Astrocyte (in vitro differentiated cells and primary cell): ENCODE measurements at regions not wholly inside any gene's neighbourhood (a gene's known extent, or its start where the extent isn't known, plus 50 kb on each side); places are given as distances from the start of the nearest gene placed in this dataset.

Experiments
- DNase-seq: peaks from one replicate; pipeline ENCODE4 v3.0.0-alpha.2; 2010; ENCODE audit warnings: low read depth
- FAIRE-seq: peaks from 2 replicates; lab custom pipeline; 2011; peaks lifted over from hg19 to GRCh38; lab: Jason Lieb, UNC
- H2AFZ ChIP-seq: 2 replicates; pipeline ENCODE4 v1.6.0; 2012; ENCODE audit warnings: low read depth, low read length, inconsistent platforms
- H3K27ac ChIP-seq: 2 replicates; pipeline ENCODE4 v1.5.1; 2011; ENCODE audit warnings: low read depth, low read length, inconsistent platforms
- H3K27me3 ChIP-seq: 2 replicates; pipeline ENCODE4 v1.6.0; 2011; ENCODE audit warnings: low read length, inconsistent platforms; ENCODE audit not compliant: insufficient read depth
- H3K36me3 ChIP-seq: 2 replicates; pipeline ENCODE4 v1.5.1; 2011; ENCODE audit warnings: low read length, inconsistent platforms; ENCODE audit not compliant: insufficient read depth
- H3K4me1 ChIP-seq: 2 replicates; pipeline ENCODE4 v1.5.1; 2011; ENCODE audit warnings: low read length, inconsistent platforms; ENCODE audit not compliant: insufficient read depth
- H3K4me2 ChIP-seq: 2 replicates; pipeline ENCODE4 v1.6.0; 2012; ENCODE audit warnings: low read length, inconsistent platforms
- H3K4me3 ChIP-seq: 2 replicates; pipeline ENCODE4 v1.5.1; 2011; ENCODE audit warnings: low read depth, mild to moderate bottlenecking, low read length, inconsistent platforms; ENCODE audit not compliant: insufficient read depth
- H3K79me2 ChIP-seq: 2 replicates; pipeline ENCODE4 v1.6.0; 2012; ENCODE audit warnings: mild to moderate bottlenecking, low read length, inconsistent platforms; ENCODE audit not compliant: insufficient read depth
- H3K9ac ChIP-seq: 2 replicates; pipeline ENCODE4 v1.6.0; 2012; ENCODE audit warnings: mild to moderate bottlenecking, low read length, inconsistent platforms
- H3K9me3 ChIP-seq: 2 replicates; pipeline ENCODE4 v1.5.1; 2012; ENCODE audit warnings: low read depth, mild to moderate bottlenecking, low read length, inconsistent platforms; ENCODE audit not compliant: insufficient read depth
- H4K20me1 ChIP-seq: 2 replicates; pipeline ENCODE4 v1.6.0; 2012; ENCODE audit warnings: low read length, inconsistent platforms; ENCODE audit not compliant: insufficient read depth
- H3K27ac Mint-ChIP-seq: one replicate; pipeline ENCODE4 v1.8.0; 2021; ENCODE audit warnings: mild to moderate bottlenecking, mixed read lengths; ENCODE audit not compliant: unreplicated experiment
- H3K27me3 Mint-ChIP-seq: one replicate; pipeline ENCODE4 v1.8.0; 2021; ENCODE audit warnings: low read depth, mixed read lengths; ENCODE audit not compliant: unreplicated experiment
- H3K36me3 Mint-ChIP-seq: one replicate; pipeline ENCODE4 v1.8.0; 2021; ENCODE audit warnings: low read depth, mixed read lengths; ENCODE audit not compliant: unreplicated experiment
- H3K4me1 Mint-ChIP-seq: one replicate; pipeline ENCODE4 v1.8.0; 2021; ENCODE audit warnings: low read depth, mixed read lengths; ENCODE audit not compliant: unreplicated experiment
- H3K4me3 Mint-ChIP-seq: one replicate; pipeline ENCODE4 v1.8.0; 2021; ENCODE audit warnings: mild to moderate bottlenecking, moderate library complexity, mixed read lengths; ENCODE audit not compliant: unreplicated experiment
- H3K9me3 Mint-ChIP-seq: one replicate; pipeline ENCODE4 v1.8.0; 2021; ENCODE audit warnings: mild to moderate bottlenecking, mixed read lengths; ENCODE audit not compliant: unreplicated experiment
- EZH2 ChIP-seq: IDR thresholded peaks from 2 replicates; pipeline ENCODE4 v1.6.1; 2012; ENCODE audit warnings: mild to moderate bottlenecking, low read length, inconsistent platforms; ENCODE audit not compliant: insufficient read depth
- TF ChIP-seq, protein P1 (sequence below): IDR thresholded peaks from 2 replicates; pipeline ENCODE4 v1.5.1; 2011; ENCODE audit warnings: low read depth, mild to moderate bottlenecking, inconsistent platforms, low read length, moderate library complexity; ENCODE audit not compliant: insufficient read depth

DNA sequence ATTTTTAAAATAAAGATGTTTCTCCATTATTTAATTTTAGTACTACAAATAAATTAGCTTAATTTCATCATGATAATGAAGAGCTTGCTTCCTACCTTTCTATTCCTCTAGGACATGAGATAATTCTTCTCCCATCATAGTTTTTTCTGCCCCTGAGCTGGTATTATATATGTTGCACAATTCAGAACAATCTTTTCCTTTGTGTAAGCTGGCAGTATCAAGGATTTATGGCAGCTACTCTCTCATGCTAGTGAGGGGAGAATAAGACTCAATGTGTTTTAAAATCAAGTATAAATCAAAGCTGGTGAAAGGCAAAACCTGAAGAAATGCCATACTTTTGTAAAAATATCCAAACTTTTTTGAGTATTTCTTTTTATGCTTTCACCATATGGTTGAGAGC lies 1405.3 kb downstream of the SI start:
- no peaks in the 10 kb centered on the region for H3K27me3 Mint-ChIP-seq
- Histone ChIP-seq H3K9ac (no peak overlapping the region), H3K27ac (no peak overlapping the region), H3K27me3 (no peaks in the 10 kb centered on the region), H3K9me3 (peaks cover 5% of the 10 kb centered on the region), H2AFZ (no peak overlapping the region), H4K20me1 (no peaks in the 10 kb centered on the region), H3K4me3 (no peak overlapping the region), H3K4me2 (no peak overlapping the region), H3K79me2 (no peaks in the 10 kb centered on the region), H3K36me3 (no peaks in the 10 kb centered on the region), H3K4me1 (no peaks in the 10 kb centered on the region)
- TF ChIP-seq, protein P1, sequence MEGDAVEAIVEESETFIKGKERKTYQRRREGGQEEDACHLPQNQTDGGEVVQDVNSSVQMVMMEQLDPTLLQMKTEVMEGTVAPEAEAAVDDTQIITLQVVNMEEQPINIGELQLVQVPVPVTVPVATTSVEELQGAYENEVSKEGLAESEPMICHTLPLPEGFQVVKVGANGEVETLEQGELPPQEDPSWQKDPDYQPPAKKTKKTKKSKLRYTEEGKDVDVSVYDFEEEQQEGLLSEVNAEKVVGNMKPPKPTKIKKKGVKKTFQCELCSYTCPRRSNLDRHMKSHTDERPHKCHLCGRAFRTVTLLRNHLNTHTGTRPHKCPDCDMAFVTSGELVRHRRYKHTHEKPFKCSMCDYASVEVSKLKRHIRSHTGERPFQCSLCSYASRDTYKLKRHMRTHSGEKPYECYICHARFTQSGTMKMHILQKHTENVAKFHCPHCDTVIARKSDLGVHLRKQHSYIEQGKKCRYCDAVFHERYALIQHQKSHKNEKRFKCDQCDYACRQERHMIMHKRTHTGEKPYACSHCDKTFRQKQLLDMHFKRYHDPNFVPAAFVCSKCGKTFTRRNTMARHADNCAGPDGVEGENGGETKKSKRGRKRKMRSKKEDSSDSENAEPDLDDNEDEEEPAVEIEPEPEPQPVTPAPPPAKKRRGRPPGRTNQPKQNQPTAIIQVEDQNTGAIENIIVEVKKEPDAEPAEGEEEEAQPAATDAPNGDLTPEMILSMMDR, result no peak
- TF ChIP-seq EZH2, result no peak
- H3K27ac Mint-ChIP-seq, result no peak overlapping the region
- no peak for FAIRE-seq
- H3K36me3 Mint-ChIP-seq, result no peaks in the 10 kb centered on the region
- DNase-seq, result no peak
- no peak overlapping the region for H3K4me3 Mint-ChIP-seq
- H3K4me1 Mint-ChIP-seq, result no peaks in the 10 kb centered on the region
- H3K9me3 Mint-ChIP-seq, result peaks cover 4% of the 10 kb centered on the region

GRCh38 chr3:163671201-163671600 lies 1407.1 kb downstream of the SI start:
- H3K27ac ChIP-seq, result no peak overlapping the region
- H3K79me2 ChIP-seq, result no peaks in the 10 kb centered on the region
- FAIRE-seq, result no peak
- Mint-ChIP-seq H3K36me3 (no peaks in the 10 kb centered on the region), H3K27ac (no peak overlapping the region), H3K4me1 (no peaks in the 10 kb centered on the region), H3K9me3 (peaks cover 4% of the 10 kb centered on the region), H3K4me3 (no peak overlapping the region), H3K27me3 (no peaks in the 10 kb centered on the region)
- TF ChIP-seq, protein P1, result no peak
- no peak for TF ChIP-seq EZH2
- H2AFZ ChIP-seq, result no peak overlapping the region
- H3K27me3 ChIP-seq, result no peaks in the 10 kb centered on the region
- H3K9me3 ChIP-seq, result peaks cover 5% of the 10 kb centered on the region
- H3K4me3 ChIP-seq, result no peak overlapping the region
- no peak overlapping the region for H3K4me2 ChIP-seq
- no peaks in the 10 kb centered on the region for H4K20me1 ChIP-seq
- no peaks in the 10 kb centered on the region for H3K4me1 ChIP-seq
- no peak for DNase-seq
- H3K9ac ChIP-seq, result no peak overlapping the region
- H3K36me3 ChIP-seq, result no peaks in the 10 kb centered on the region

DNA sequence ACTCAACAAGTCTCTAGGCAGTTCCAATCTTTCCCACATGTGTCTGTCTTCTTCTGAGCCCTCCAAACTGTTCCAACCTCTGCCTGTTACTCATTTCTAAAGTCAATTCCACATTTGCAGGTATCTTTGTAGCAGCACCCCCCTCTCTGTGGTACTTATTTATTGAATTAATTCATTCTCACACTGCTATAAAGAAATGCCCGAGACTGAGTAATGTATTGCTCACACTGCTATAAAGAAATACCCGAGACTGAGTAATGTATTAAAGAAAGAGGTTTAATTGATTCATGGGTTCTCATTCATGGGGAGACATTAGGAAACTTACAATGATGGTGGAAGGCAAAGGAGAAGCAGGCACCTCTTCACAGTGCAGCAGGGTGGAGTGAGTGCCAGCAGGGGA lies 1413.8 kb downstream of the SI start:
- H3K27me3 Mint-ChIP-seq, result no peaks in the 10 kb centered on the region
- FAIRE-seq, result no peak

More for the DNA sequence above, 1413.8 kb downstream of the SI start:
- TF ChIP-seq EZH2, result no peak
- TF ChIP-seq, protein P1, result no peak
- no peak overlapping the region for H3K4me2 ChIP-seq
- no peaks in the 10 kb centered on the region for H3K79me2 ChIP-seq
- Mint-ChIP-seq H3K27ac (no peak overlapping the region), H3K4me3 (no peak overlapping the region), H3K36me3 (no peaks in the 10 kb centered on the region), H3K4me1 (no peaks in the 10 kb centered on the region), H3K9me3 (peaks cover 1% of the 10 kb centered on the region)
- H3K4me1 ChIP-seq, result no peaks in the 10 kb centered on the region
- no peaks in the 10 kb centered on the region for H3K27me3 ChIP-seq
- no peaks in the 10 kb centered on the region for H3K36me3 ChIP-seq
- H3K9ac ChIP-seq, result no peak overlapping the region
- H2AFZ ChIP-seq, result no peak overlapping the region
- no peak overlapping the region for H3K27ac ChIP-seq
- DNase-seq, result no peak
- no peaks in the 10 kb centered on the region for H4K20me1 ChIP-seq
- H3K4me3 ChIP-seq, result no peak overlapping the region
- H3K9me3 ChIP-seq, result peaks cover 2% of the 10 kb centered on the region
